ENCODE measurements at regions not wholly inside any gene's neighbourhood (a gene's known extent, or its start where the extent isn't known, plus 50 kb on each side); places are given as distances from the start of the nearest gene placed in this dataset.
A peak's percentile ranks its signal among the peaks of the same experiment; 100 is the strongest.

DNA sequence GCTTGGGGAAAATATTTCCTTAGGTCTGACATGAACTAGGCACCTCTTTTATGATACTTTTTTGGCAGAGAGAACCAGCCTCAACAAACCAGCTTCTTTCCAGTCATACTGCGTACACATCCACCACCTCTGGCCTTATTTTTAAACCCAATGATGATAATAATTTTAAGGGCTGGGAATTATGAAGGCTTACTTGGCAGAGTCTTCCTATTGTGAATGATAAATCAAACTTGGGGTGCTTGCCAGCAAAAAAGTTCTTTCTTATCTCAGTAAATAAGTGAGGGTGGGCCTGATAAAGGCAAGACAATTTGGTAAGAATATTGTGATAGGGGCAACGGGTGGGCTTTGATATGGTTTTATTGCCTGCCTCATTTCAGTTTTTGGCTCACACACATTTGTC lies 1230.2 kb upstream of the ZEB2 start:
- no peak overlapping the region for H3K23ac ChIP-seq (ENCODE audit: insufficient read length, low read depth, low read length)
- no CpG with 5 or more reads among the region's 2 CpGs for WGBS (ENCODE audit: extremely low coverage, insufficient read length, low lambda C conversion rate)
- no peak overlapping the region for H2BK15ac ChIP-seq (ENCODE audit: low read depth, low read length)
- no peaks in the 10 kb centered on the region for H3K27me3 Mint-ChIP-seq (ENCODE audit: low read depth)
- no peak overlapping the region for H2BK20ac ChIP-seq (ENCODE audit: low read depth, low read length, poor library complexity, severe bottlenecking)
- no peak overlapping the region for H2AFZ ChIP-seq (ENCODE audit: low read length)
- H3K4ac ChIP-seq (ENCODE audit: low read depth, low read length), result no peak overlapping the region
- no peak overlapping the region for H3K18ac ChIP-seq (ENCODE audit: insufficient read length, low read depth, low read length)
- no peak overlapping the region for H3K4me2 ChIP-seq (ENCODE audit: insufficient read depth, insufficient read length, low read length)
- H2AK5ac ChIP-seq (ENCODE audit: insufficient read length, low read length), result no peak overlapping the region
- no peak overlapping the region for H3T11ph ChIP-seq (ENCODE audit: low read length)
- TF ChIP-seq, protein P1, sequence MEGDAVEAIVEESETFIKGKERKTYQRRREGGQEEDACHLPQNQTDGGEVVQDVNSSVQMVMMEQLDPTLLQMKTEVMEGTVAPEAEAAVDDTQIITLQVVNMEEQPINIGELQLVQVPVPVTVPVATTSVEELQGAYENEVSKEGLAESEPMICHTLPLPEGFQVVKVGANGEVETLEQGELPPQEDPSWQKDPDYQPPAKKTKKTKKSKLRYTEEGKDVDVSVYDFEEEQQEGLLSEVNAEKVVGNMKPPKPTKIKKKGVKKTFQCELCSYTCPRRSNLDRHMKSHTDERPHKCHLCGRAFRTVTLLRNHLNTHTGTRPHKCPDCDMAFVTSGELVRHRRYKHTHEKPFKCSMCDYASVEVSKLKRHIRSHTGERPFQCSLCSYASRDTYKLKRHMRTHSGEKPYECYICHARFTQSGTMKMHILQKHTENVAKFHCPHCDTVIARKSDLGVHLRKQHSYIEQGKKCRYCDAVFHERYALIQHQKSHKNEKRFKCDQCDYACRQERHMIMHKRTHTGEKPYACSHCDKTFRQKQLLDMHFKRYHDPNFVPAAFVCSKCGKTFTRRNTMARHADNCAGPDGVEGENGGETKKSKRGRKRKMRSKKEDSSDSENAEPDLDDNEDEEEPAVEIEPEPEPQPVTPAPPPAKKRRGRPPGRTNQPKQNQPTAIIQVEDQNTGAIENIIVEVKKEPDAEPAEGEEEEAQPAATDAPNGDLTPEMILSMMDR (conservative IDR thresholded peaks at IDR 0.05), result no peak
- H3K79me1 ChIP-seq (ENCODE audit: insufficient read depth, low read depth, low read length, poor library complexity, severe bottlenecking), result no peaks in the 10 kb centered on the region
- no peaks in the 10 kb centered on the region for H4K20me1 ChIP-seq (ENCODE audit: control insufficient read depth, insufficient read depth, insufficient read length)
- H3K9me3 ChIP-seq (ENCODE audit: control insufficient read depth, low read depth, low read length), result no peaks in the 10 kb centered on the region
- peak overlapping the region in 1 of 3 experiments; percentile 13; a peak in 1 of 7 replicates for H3K27ac Mint-ChIP-seq
- H4K8ac ChIP-seq (replicated peaks; ENCODE audit: insufficient read length, low read depth, low read length), result no peak overlapping the region
- no peaks in the 10 kb centered on the region for H3K79me2 ChIP-seq (ENCODE audit: insufficient read depth, low read length)
- H3K4me3 Mint-ChIP-seq, result no peak overlapping the region
- no peak overlapping the region for H3K14ac ChIP-seq (ENCODE audit: insufficient read depth, low read length)
- no peak overlapping the region for H3K27ac ChIP-seq (ENCODE audit: insufficient read length, low read depth, low read length)
- no peak overlapping the region for H2BK12ac ChIP-seq (ENCODE audit: insufficient read length, low read depth, low read length)
- no peak overlapping the region for H2BK5ac ChIP-seq (ENCODE audit: insufficient read length, low read length)
- H3K4me1 ChIP-seq (ENCODE audit: insufficient read depth, low read length), result peaks cover 5% of the 10 kb centered on the region; the same call in 1 of the 2 replicates
- DNase-seq, result no peak
- H3K9me3 Mint-ChIP-seq, result no peaks in the 10 kb centered on the region
- no peak overlapping the region for H3K9ac ChIP-seq (ENCODE audit: extremely low read depth, insufficient read length, low read length)
- H2BK120ac ChIP-seq (ENCODE audit: low read depth, low read length, poor library complexity, severe bottlenecking), result no peak overlapping the region
- no peak overlapping the region for H4K91ac ChIP-seq (ENCODE audit: insufficient read length, low read depth, low read length)
- H3K23me2 ChIP-seq (ENCODE audit: insufficient read length, low read depth, low read length, poor library complexity, severe bottlenecking), result no peaks in the 10 kb centered on the region
- H3K4me1 Mint-ChIP-seq, result peaks cover 15 to 17% of the 10 kb centered on the region in 2 experiments
- H3K27me3 ChIP-seq (ENCODE audit: insufficient read depth, low read length), result no peaks in the 10 kb centered on the region
- H3K36me3 Mint-ChIP-seq (ENCODE audit: insufficient read depth in 1 of 3, low read depth in 3 of 3), result no peaks in the 10 kb centered on the region
- no peak overlapping the region for H3K56ac ChIP-seq (ENCODE audit: insufficient read length, low read depth, low read length)
- no peak overlapping the region for H4K5ac ChIP-seq (ENCODE audit: insufficient read length, low read depth, low read length)
